K562 (cell line): ENCODE measurements at regions not wholly inside any gene's neighbourhood (a gene's known extent, or its start where the extent isn't known, plus 50 kb on each side); places are given as distances from the start of the nearest gene placed in this dataset.

Experiments used
- CHCHD3 ChIP-seq: fragments of 250-450 bp; sonication (Bioruptor Pico); IDR thresholded peaks from 2 replicates; pipeline ENCODE4 v2.1.2; 2022; ENCODE audit warnings: mild to moderate bottlenecking
- EP300 ChIP-seq: IDR thresholded peaks from 2 replicates; pipeline ENCODE4 v1.6.1; 2012; ENCODE audit warnings: low read length, improper control_type of control experiment
- POLR2AphosphoS2 ChIP-seq: IDR thresholded peaks from 2 replicates; pipeline ENCODE4 v1.6.1; 2012; ENCODE audit warnings: low read length, improper control_type of control experiment
- SAP30 ChIP-seq: fragments of 200-600 bp; sonication (generic); IDR thresholded peaks from 2 replicates; pipeline ENCODE4 v1.6.1; 2012; ENCODE audit warnings: borderline replicate concordance, low read depth, mild to moderate bottlenecking, moderate library complexity, low read length, control low read depth, inconsistent platforms; ENCODE audit not compliant: insufficient read depth, poor library complexity, severe bottlenecking
- TAF15 ChIP-seq: fragments of 200-400 bp; formaldehyde crosslinking; IDR thresholded peaks from 2 replicates; pipeline ENCODE4 v1.6.1; 2017; ENCODE audit warnings: mild to moderate bottlenecking, low read depth, low read length, moderate library complexity
- TCF7 ChIP-seq: sonication (generic); IDR thresholded peaks from 2 replicates; pipeline ENCODE4 v1.6.1; 2016; ENCODE audit warnings: antibody characterized with exemption, borderline replicate concordance
- TF ChIP-seq, protein P1 (sequence below): fragments of 450-650 bp; IDR thresholded peaks from 2 replicates; pipeline ENCODE4 v1.6.1; 2016; ENCODE audit warnings: low read depth, mild to moderate bottlenecking, moderate library complexity
- TF ChIP-seq, protein P2 (sequence below), 3 experiments: IDR thresholded peaks in 2 of 3; conservative IDR thresholded peaks in 1 of 3; 2 replicates each; pipeline ENCODE4 v1.5.1; 2011 to 2012; ENCODE audit warnings: low read length in 3 of 3, mild to moderate bottlenecking in 3 of 3, control low read depth in 2 of 3, improper control_type of control experiment in 1 of 3, inconsistent platforms in 1 of 3, low read depth in 1 of 3, mixed read lengths in 1 of 3, moderate library complexity in 1 of 3; ENCODE audit not compliant: insufficient read depth in 2 of 3

DNA sequence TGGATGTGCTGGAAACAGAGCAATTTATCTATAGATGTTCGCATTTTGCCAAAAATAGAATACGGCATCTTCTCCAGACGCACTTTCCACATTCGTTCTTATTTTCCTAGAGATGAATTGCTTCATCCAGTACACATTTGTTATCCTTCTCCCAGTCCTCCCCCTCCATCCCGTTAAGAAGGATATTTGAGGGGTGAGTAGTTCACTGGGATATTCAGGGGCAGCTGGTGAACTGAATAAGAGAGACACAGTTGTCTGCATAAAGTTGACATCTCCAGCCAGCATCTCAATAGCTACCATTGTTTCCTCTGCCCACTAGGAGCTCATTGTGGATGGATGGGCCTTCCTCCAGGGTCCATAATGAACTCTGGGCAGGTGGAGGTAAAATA is 456.8 kb upstream of the NRP1 start:
- TF ChIP-seq TAF15, result no peak
- TF ChIP-seq CHCHD3, result no peak
- TF ChIP-seq, protein P1, sequence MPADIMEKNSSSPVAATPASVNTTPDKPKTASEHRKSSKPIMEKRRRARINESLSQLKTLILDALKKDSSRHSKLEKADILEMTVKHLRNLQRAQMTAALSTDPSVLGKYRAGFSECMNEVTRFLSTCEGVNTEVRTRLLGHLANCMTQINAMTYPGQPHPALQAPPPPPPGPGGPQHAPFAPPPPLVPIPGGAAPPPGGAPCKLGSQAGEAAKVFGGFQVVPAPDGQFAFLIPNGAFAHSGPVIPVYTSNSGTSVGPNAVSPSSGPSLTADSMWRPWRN, result no peak
- no peak for TF ChIP-seq EP300
- TF ChIP-seq SAP30, result no peak
- no peak for TF ChIP-seq TCF7
- TF ChIP-seq, protein P2, sequence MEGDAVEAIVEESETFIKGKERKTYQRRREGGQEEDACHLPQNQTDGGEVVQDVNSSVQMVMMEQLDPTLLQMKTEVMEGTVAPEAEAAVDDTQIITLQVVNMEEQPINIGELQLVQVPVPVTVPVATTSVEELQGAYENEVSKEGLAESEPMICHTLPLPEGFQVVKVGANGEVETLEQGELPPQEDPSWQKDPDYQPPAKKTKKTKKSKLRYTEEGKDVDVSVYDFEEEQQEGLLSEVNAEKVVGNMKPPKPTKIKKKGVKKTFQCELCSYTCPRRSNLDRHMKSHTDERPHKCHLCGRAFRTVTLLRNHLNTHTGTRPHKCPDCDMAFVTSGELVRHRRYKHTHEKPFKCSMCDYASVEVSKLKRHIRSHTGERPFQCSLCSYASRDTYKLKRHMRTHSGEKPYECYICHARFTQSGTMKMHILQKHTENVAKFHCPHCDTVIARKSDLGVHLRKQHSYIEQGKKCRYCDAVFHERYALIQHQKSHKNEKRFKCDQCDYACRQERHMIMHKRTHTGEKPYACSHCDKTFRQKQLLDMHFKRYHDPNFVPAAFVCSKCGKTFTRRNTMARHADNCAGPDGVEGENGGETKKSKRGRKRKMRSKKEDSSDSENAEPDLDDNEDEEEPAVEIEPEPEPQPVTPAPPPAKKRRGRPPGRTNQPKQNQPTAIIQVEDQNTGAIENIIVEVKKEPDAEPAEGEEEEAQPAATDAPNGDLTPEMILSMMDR (IDR thresholded peaks at IDR 0.05 in 2 of 3, conservative IDR thresholded peaks at IDR 0.05 in 1 of 3; ENCODE audit: insufficient read depth in 2 of 3, low read depth in 1 of 3, low read length in 3 of 3), result no peak
- no peak for TF ChIP-seq POLR2AphosphoS2
